GM06990 (cell line): ENCODE measurements at regions not wholly inside any gene's neighbourhood (a gene's known extent, or its start where the extent isn't known, plus 50 kb on each side); places are given as distances from the start of the nearest gene placed in this dataset.
"Not testable (repeated sequence)": the region's sequence is repeated elsewhere in the genome, so short reads cannot be mapped to it uniquely, and the experiment has no call there.

Experiments used
- DNase-seq: peaks from one replicate; pipeline ENCODE4 v3.0.0-alpha.2; 2011; ENCODE audit not compliant: insufficient read length; ENCODE audit errors: extremely low read depth
- H3K27me3 ChIP-seq: replicated peaks from 2 replicates; pipeline ENCODE4 v1.6.0; 2011; ENCODE audit warnings: low read length; ENCODE audit not compliant: control insufficient read depth, insufficient read depth
- H3K36me3 ChIP-seq: 2 replicates; pipeline ENCODE4 v1.5.1; 2011; ENCODE audit warnings: low read length; ENCODE audit not compliant: control insufficient read depth, insufficient read depth
- H3K4me3 ChIP-seq: replicated peaks from 2 replicates; pipeline ENCODE4 v1.5.1; 2011; ENCODE audit warnings: low read depth, mild to moderate bottlenecking, control low read depth, low read length
- TF ChIP-seq, protein P1 (sequence below): IDR thresholded peaks from 2 replicates; pipeline ENCODE4 v1.5.1; 2011; ENCODE audit warnings: low read length, control low read depth, mild to moderate bottlenecking, inconsistent platforms; ENCODE audit not compliant: insufficient read depth, poor library complexity, severe bottlenecking

DNA sequence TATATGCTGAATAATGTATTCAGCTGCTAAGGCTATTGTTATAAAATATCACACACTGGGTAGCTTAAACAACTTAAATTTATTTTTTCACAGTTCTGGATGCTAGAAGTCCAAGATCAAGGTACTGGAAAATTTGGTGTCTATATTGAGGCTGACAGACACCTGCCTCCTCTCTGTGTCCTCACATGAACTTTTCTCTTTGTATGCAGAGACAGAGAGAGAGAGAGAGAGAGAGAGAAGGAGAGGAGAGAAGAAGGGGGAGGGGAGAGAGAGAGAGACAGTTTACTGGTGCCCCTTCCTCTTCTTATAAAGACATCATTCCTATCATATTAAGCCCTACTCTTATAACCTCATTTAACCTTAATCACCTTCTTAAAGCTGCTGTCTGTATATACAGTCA is 320.1 kb upstream of the THBS1 start:
- DNase-seq, result no peak
- Histone ChIP-seq H3K27me3 (no peaks in the 10 kb centered on the region; the same call in 1 of the 2 replicates), H3K4me3 (no peak overlapping the region), H3K36me3 (no peaks in the 10 kb centered on the region)
- TF ChIP-seq, protein P1, sequence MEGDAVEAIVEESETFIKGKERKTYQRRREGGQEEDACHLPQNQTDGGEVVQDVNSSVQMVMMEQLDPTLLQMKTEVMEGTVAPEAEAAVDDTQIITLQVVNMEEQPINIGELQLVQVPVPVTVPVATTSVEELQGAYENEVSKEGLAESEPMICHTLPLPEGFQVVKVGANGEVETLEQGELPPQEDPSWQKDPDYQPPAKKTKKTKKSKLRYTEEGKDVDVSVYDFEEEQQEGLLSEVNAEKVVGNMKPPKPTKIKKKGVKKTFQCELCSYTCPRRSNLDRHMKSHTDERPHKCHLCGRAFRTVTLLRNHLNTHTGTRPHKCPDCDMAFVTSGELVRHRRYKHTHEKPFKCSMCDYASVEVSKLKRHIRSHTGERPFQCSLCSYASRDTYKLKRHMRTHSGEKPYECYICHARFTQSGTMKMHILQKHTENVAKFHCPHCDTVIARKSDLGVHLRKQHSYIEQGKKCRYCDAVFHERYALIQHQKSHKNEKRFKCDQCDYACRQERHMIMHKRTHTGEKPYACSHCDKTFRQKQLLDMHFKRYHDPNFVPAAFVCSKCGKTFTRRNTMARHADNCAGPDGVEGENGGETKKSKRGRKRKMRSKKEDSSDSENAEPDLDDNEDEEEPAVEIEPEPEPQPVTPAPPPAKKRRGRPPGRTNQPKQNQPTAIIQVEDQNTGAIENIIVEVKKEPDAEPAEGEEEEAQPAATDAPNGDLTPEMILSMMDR, result no peak

DNA sequence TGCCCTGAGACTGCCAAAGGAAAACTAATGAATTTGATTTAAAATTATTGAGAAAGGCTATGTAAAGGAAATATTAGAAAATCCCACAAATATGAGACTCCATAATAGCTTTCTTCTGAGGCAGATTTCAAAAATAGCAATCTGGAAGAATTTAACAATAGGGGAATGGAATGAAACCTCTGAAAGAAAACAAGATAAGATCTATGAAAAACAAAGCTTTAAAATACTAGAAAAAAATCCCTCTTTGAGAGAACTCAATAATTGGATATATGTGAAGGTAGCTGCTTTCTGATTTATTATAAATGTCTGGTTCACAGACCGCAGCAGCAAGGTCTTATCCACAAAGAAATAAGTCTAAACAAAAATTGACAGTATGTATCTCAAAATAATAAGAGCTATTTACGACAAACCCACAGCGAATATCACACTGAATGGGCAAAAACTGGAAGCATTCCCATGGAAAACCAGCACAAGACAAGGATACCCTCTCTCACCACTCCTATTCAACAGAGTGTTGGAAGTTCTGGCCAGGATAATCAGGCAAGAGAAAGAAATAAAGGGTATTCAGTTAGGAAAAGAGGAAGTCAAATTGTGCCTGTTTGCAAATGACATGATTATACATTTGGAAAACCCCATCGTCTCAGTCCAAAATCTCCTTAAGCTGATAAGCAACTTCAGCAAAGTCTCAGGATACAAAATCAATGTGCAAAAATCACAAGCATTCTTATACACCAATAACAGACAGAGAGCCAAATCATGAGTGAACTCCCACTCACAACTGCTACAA is 319.3 kb upstream of the THBS1 start:
- H3K27me3 ChIP-seq, DNase-seq, H3K36me3 ChIP-seq, H3K4me3 ChIP-seq: not testable (repeated sequence)

DNA sequence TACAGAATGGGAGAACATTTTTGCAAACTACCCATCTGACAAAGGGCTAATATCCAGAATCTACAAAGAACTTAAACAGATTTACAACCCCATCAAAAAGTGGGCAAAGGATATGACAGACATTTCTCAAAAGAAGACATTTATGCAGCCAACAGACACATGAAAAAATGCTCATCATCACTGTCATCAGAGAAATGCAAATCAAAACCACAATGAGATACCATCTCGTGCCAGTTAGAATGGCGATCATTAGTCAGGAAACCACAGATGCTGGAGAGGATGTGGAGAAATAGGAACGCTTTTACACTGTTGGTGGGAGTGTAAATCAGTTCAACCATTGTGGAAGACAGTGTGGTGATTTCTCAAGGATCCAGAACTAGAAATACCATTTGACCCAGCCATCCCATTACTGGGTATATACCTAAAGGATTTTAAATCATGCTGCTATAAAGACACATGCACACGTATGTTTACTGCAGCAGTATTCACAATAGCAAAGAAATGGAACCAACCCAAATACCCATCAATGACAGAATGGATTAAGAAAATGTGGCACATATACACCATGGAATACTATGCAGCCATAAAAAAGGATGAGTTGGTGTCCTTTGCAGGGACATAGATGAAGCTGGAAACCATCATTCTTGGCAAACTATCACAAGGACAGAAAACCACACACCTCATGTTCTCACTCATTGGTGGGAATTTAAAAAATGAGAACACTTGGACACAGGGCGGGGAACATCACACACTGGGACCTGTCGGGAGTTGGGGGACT is 317.7 kb upstream of the THBS1 start:
- not testable (repeated sequence) for DNase-seq, H3K4me3 ChIP-seq, H3K36me3 ChIP-seq, H3K27me3 ChIP-seq

GRCh38 chr15:39265261-39265660 is 315.6 kb upstream of the THBS1 start:
- TF ChIP-seq, protein P1, result no peak
- Histone ChIP-seq H3K4me3 (no peak overlapping the region), H3K36me3 (no peaks in the 10 kb centered on the region), H3K27me3 (no peaks in the 10 kb centered on the region)
- no peak for DNase-seq

DNA sequence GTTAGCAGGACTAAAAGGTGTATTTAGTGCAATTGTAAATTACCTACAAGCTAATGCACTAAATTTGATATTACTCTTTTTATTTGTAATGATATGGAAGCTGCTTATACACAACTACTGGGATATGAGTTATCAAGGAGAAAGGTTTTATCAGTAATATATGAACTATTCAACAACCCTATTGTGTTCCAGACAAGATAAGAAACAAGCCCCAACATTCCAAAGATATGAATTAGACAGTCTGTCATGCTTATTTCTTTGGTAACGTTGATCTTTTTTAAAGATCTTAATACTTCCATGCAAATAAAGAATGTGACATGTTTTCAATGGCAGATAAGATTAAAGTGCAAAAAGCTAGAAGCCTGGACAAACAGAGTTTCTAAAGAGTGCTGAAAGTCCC is 314.0 kb upstream of the THBS1 start:
- DNase-seq, result no peak
- H3K27me3 ChIP-seq, result no peaks in the 10 kb centered on the region
- H3K36me3 ChIP-seq, result no peaks in the 10 kb centered on the region
- TF ChIP-seq, protein P1, result no peak
- no peak overlapping the region for H3K4me3 ChIP-seq

DNA sequence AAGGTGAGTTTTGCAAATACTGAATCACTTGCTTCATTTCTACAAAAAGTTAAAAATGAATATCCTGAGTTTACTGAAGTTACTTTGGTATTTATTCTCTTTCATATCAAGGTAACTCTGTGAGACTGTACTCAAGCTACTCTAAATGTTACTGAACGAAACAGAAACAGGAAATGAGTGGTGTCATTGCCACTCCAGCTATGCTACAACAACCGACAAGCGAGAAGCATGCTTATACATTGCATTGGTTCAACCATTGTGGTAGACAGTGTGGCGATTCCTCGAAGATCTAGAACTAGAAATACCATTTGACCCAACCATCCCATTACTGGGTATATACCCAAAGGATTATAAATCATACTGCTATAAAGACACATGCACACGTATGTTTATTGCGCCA is 313.2 kb upstream of the THBS1 start:
- TF ChIP-seq, protein P1, result no peak
- no peak for DNase-seq
- Histone ChIP-seq H3K4me3 (no peak overlapping the region), H3K36me3 (no peaks in the 10 kb centered on the region), H3K27me3 (no peaks in the 10 kb centered on the region)
